ENCODE measurements at regions not wholly inside any gene's neighbourhood (a gene's known extent, or its start where the extent isn't known, plus 50 kb on each side); places are given as distances from the start of the nearest gene placed in this dataset.

DNA sequence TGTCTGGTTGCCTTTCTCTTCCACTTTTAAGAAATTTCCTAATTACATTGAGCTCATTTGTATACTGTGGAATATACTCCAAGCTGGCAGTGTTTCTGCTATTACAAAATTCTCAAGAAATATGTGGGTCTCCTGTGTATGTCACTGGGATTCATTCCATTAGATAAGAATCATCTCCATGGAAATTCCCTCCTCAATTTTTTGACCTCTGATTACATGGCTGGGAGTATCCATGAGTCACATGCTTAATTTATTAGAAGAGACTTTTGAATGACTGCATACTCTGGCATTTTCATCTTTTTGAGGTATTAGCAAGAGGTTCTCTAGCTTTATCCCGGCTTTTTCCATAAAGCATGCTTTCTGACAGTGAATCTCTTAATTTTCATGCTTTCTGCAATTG is 665.5 kb upstream of the CNTNAP5 start:
- intact Hi-C loops (cut with micrococcal nuclease) = no loop called here
- ChIA-PET CTCF (no interaction called here), POLR2A (no interaction called here)
- Mint-ChIP-seq H3K4me1 (ENCODE audit: insufficient read depth, unreplicated experiment) (no peaks in the 10 kb centered on the region), H3K36me3 (ENCODE audit: insufficient read depth, unreplicated experiment) (no peaks in the 10 kb centered on the region), H3K4me3 (ENCODE audit: unreplicated experiment) (no peak overlapping the region), H3K27me3 (ENCODE audit: insufficient read depth, unreplicated experiment) (no peaks in the 10 kb centered on the region), H3K9me3 (ENCODE audit: unreplicated experiment) (peaks cover 22% of the 10 kb centered on the region), H3K27ac (ENCODE audit: low read depth, unreplicated experiment) (no peak overlapping the region)
- no peak for DNase-seq (ENCODE audit: unreplicated experiment)
- TF ChIP-seq, protein P1, sequence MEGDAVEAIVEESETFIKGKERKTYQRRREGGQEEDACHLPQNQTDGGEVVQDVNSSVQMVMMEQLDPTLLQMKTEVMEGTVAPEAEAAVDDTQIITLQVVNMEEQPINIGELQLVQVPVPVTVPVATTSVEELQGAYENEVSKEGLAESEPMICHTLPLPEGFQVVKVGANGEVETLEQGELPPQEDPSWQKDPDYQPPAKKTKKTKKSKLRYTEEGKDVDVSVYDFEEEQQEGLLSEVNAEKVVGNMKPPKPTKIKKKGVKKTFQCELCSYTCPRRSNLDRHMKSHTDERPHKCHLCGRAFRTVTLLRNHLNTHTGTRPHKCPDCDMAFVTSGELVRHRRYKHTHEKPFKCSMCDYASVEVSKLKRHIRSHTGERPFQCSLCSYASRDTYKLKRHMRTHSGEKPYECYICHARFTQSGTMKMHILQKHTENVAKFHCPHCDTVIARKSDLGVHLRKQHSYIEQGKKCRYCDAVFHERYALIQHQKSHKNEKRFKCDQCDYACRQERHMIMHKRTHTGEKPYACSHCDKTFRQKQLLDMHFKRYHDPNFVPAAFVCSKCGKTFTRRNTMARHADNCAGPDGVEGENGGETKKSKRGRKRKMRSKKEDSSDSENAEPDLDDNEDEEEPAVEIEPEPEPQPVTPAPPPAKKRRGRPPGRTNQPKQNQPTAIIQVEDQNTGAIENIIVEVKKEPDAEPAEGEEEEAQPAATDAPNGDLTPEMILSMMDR (IDR thresholded peaks at IDR 0.05; ENCODE audit: unreplicated experiment) = no peak
- BruUV-seq (replicated peaks) = no TSS peak

DNA sequence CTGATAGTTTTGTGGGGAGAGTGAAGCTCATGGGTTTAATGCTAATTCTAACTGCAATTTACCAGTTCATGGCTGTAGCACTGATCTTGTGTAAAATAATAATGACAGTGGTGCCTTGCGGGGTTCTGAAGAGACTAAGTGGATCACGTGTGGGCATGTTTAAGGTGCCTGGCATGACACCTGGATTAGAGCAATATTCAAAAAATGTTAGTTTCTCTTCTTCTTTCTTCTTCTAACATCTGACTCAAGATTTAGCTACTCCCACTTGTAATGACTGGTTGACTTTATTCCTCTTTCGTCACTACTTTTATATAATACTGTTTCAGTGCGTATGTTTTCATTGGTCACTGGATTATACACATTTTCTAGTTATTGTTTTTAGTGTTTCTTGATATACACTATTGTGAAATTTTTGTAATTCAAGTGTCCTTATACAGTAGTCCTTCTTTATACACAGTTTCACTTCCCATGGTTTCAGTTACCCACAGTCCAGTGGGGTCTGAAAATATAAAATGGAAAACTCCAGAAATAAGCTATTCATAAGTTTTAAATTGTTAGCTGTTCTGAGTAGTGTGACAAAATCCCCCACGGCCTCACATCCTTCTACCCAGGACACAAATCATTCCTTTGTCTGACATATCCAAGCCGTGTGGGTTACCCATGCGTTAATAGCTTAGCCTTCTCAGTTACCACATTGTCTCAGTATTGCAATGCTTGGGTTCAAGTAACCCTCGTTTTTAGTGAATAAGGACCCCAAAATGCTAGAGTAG is 662.2 kb upstream of the CNTNAP5 start:
- BruUV-seq (replicated peaks) = no TSS peak
- DNase-seq (ENCODE audit: unreplicated experiment) = no peak
- Mint-ChIP-seq H3K4me3 (ENCODE audit: unreplicated experiment) (no peak overlapping the region), H3K36me3 (ENCODE audit: insufficient read depth, unreplicated experiment) (no peaks in the 10 kb centered on the region), H3K27ac (ENCODE audit: low read depth, unreplicated experiment) (no peak overlapping the region), H3K27me3 (ENCODE audit: insufficient read depth, unreplicated experiment) (no peaks in the 10 kb centered on the region), H3K9me3 (ENCODE audit: unreplicated experiment) (peaks cover 20% of the 10 kb centered on the region), H3K4me1 (ENCODE audit: insufficient read depth, unreplicated experiment) (no peaks in the 10 kb centered on the region)
- POLR2A ChIA-PET = no interaction called here
- intact Hi-C loops (cut with micrococcal nuclease) = no loop called here
- TF ChIP-seq, protein P1 (IDR thresholded peaks at IDR 0.05; ENCODE audit: unreplicated experiment) = no peak
- CTCF ChIA-PET = no interaction called here

GRCh38 chr2:123363826-123364225 is 661.3 kb upstream of the CNTNAP5 start:
- POLR2A ChIA-PET = no interaction called here
- TF ChIP-seq, protein P1 (IDR thresholded peaks at IDR 0.05; ENCODE audit: unreplicated experiment) = no peak
- DNase-seq (ENCODE audit: unreplicated experiment) = no peak
- Mint-ChIP-seq H3K27ac (ENCODE audit: low read depth, unreplicated experiment) (peak overlapping the region; percentile 20), H3K4me3 (ENCODE audit: unreplicated experiment) (no peak overlapping the region), H3K4me1 (ENCODE audit: insufficient read depth, unreplicated experiment) (no peaks in the 10 kb centered on the region), H3K36me3 (ENCODE audit: insufficient read depth, unreplicated experiment) (no peaks in the 10 kb centered on the region), H3K27me3 (ENCODE audit: insufficient read depth, unreplicated experiment) (no peaks in the 10 kb centered on the region), H3K9me3 (ENCODE audit: unreplicated experiment) (peaks cover 20% of the 10 kb centered on the region)
- CTCF ChIA-PET = interaction anchor here (0.6 kb wide), 1 partner anchor 89 kb away, joined by 7 read pairs; no protein-coding TSS in a partner anchor
- BruUV-seq (replicated peaks) = no TSS peak
- intact Hi-C loops (cut with micrococcal nuclease) = no loop called here

DNA sequence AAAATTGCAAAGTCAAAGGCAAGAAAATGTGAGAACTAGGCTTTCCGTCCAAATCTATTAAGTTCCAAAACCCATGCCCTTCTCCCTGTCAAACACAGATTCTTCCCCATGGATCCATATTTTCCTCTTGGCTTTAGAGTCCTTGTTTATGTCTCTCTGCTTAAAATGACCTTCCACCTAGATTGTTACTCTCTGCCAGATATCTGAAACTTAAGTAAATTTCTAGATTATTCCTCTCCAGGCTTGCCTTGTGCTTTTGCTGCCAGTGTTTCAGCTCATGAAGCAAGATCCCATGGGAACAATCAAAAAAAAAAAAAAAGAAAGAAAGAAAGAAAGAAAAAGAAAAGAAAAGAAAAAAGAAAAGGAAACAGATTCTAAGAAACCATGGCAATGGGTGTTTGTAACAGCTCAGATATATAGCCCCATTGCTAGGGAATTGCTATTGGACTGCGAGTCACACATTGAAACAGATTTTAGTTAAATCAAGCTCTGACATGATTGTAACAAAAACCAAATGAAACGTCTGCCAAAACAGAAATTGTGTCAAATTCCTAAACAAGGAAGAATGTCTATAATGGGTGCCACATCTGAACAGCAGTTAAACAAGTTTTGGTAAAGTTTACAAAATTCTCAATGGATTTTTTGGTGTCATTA is 660.7 kb upstream of the CNTNAP5 start:
- CTCF ChIA-PET = interaction anchor here (0.6 to 0.7 kb wide), 3 partner anchors 68 to 339 kb away, joined by 3 to 7 read pairs (median 3); no protein-coding TSS in a partner anchor
- Mint-ChIP-seq H3K4me1 (ENCODE audit: insufficient read depth, unreplicated experiment) (no peaks in the 10 kb centered on the region), H3K27ac (ENCODE audit: low read depth, unreplicated experiment) (peak overlapping the region; percentile 20), H3K9me3 (ENCODE audit: unreplicated experiment) (peaks cover 18% of the 10 kb centered on the region), H3K4me3 (ENCODE audit: unreplicated experiment) (no peak overlapping the region), H3K36me3 (ENCODE audit: insufficient read depth, unreplicated experiment) (no peaks in the 10 kb centered on the region), H3K27me3 (ENCODE audit: insufficient read depth, unreplicated experiment) (no peaks in the 10 kb centered on the region)
- intact Hi-C loops (cut with micrococcal nuclease) = no loop called here
- POLR2A ChIA-PET = no interaction called here
- DNase-seq (ENCODE audit: unreplicated experiment) = no peak
- TF ChIP-seq, protein P1 (IDR thresholded peaks at IDR 0.05; ENCODE audit: unreplicated experiment) = no peak
- BruUV-seq (replicated peaks) = no TSS peak

Data from MCF 10A (cell line).